Neutrophil (primary cell): ENCODE measurements at regions not wholly inside any gene's neighbourhood (a gene's known extent, or its start where the extent isn't known, plus 50 kb on each side); places are given as distances from the start of the nearest gene placed in this dataset.

Source experiments
- H3K27ac ChIP-seq: fragments of 200-600 bp; sonication (generic); 2 replicates; pipeline ENCODE4 v1.5.1; 2016; ENCODE audit warnings: mild to moderate bottlenecking, moderate library complexity
- H3K27me3 ChIP-seq: fragments of 200-600 bp; sonication (generic); 2 replicates; pipeline ENCODE4 v1.6.0; 2016; ENCODE audit warnings: mild to moderate bottlenecking
- H3K36me3 ChIP-seq: fragments of 200-600 bp; sonication (generic); 2 replicates; pipeline ENCODE4 v1.5.1; 2017
- H3K4me1 ChIP-seq, 2 experiments: fragments of 200-600 bp in 1 of 2; sonication (generic) in 1 of 2; 1 replicate in 1 of 2; 2 replicates in 1 of 2; pipeline versions ENCODE4 v1.5.1 to v1.6.1; 2013 to 2016; ENCODE audit warnings: low read depth in 1 of 2, low read length in 1 of 2, mild to moderate bottlenecking in 1 of 2, moderate library complexity in 1 of 2; ENCODE audit not compliant: control insufficient read depth in 1 of 2, insufficient read depth in 1 of 2
- H3K4me3 ChIP-seq, 2 experiments: fragments of 200-600 bp in 1 of 2; sonication (generic) in 1 of 2; 1 replicate in 1 of 2; 2 replicates in 1 of 2; pipeline ENCODE4 v1.5.1; 2013 to 2016; ENCODE audit warnings: low read depth in 1 of 2, low read length in 1 of 2, mild to moderate bottlenecking in 1 of 2, moderate library complexity in 1 of 2
- H3K9me3 ChIP-seq: fragments of 200-600 bp; sonication (generic); 2 replicates; pipeline ENCODE4 v1.5.1; 2016
- CTCF ChIP-seq: fragments of 200-600 bp; sonication (generic); IDR thresholded peaks from 2 replicates; pipeline ENCODE4 v1.5.1; 2016; ENCODE audit warnings: antibody characterized with exemption

DNA sequence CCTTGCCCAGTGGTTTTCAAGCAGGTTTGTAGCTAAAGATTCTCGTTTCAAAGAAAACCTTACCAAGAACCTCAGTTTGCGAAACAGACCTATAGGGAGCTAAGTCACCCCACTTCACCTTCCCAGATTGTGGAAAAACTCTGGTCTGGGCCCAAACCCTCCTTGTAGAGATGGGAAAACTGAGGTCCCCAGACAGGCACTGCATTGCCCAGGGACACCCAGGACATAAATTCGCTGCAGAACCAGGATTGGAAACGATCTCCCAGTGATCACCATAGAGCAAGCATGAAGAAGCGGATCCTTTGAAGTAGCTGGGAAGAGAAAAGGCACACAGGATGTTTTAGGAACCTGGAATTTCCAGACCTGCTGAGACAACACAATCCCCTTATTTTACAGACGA lies 85.6 kb upstream of the PIAS1 start:
- H3K27ac ChIP-seq, result no peak overlapping the region
- TF ChIP-seq CTCF, result no peak
- no peaks in the 10 kb centered on the region for H3K9me3 ChIP-seq
- H3K4me1 ChIP-seq, result peaks cover 6 to 8% of the 10 kb centered on the region in 2 experiments
- H3K4me3 ChIP-seq, result peak overlapping the region in 1 of 2 experiments; percentile 51
- no peaks in the 10 kb centered on the region for H3K27me3 ChIP-seq
- H3K36me3 ChIP-seq, result no peaks in the 10 kb centered on the region

- Histone ChIP-seq H3K36me3 (no peaks in the 10 kb centered on the region), H3K27ac (no peak overlapping the region), H3K27me3 (no peaks in the 10 kb centered on the region), H3K9me3 (no peaks in the 10 kb centered on the region), H3K4me1 (peaks cover 6 to 8% of the 10 kb centered on the region in 2 experiments), H3K4me3 (no peak overlapping the region)
- no peak for TF ChIP-seq CTCF
These were observed 85.1 kb upstream of the PIAS1 start for GRCh38 chr15:67968966-67969365.

- H3K4me1 ChIP-seq, result peaks cover 6 to 8% of the 10 kb centered on the region in 2 experiments
- no peak overlapping the region for H3K4me3 ChIP-seq
- H3K27ac ChIP-seq, result no peak overlapping the region
- H3K9me3 ChIP-seq, result no peaks in the 10 kb centered on the region
- no peaks in the 10 kb centered on the region for H3K36me3 ChIP-seq
- TF ChIP-seq CTCF, result no peak
- H3K27me3 ChIP-seq, result no peaks in the 10 kb centered on the region
These were observed 84.2 kb upstream of the PIAS1 start for GRCh38 chr15:67969892-67970291.

GRCh38 chr15:67972377-67972776 lies 81.7 kb upstream of the PIAS1 start:
- H3K27me3 ChIP-seq, result no peaks in the 10 kb centered on the region
- H3K27ac ChIP-seq, result no peak overlapping the region
- no peaks in the 10 kb centered on the region for H3K36me3 ChIP-seq
- H3K4me1 ChIP-seq, result peaks cover 6 to 8% of the 10 kb centered on the region in 2 experiments
- no peak for TF ChIP-seq CTCF
- H3K9me3 ChIP-seq, result no peaks in the 10 kb centered on the region
- no peak overlapping the region for H3K4me3 ChIP-seq

GRCh38 chr15:67973846-67974245 lies 80.3 kb upstream of the PIAS1 start:
- H3K4me1 ChIP-seq, result no peaks in the 10 kb centered on the region
- TF ChIP-seq CTCF, result no peak
- no peak overlapping the region for H3K27ac ChIP-seq
- no peaks in the 10 kb centered on the region for H3K36me3 ChIP-seq
- no peaks in the 10 kb centered on the region for H3K9me3 ChIP-seq
- H3K27me3 ChIP-seq, result no peaks in the 10 kb centered on the region
- H3K4me3 ChIP-seq, result no peak overlapping the region

GRCh38 chr15:67976506-67977073 lies 77.5 kb upstream of the PIAS1 start:
- no peak for TF ChIP-seq CTCF
- Histone ChIP-seq H3K4me3 (no peak overlapping the region), H3K27ac (no peak overlapping the region), H3K27me3 (no peaks in the 10 kb centered on the region), H3K4me1 (no peaks in the 10 kb centered on the region), H3K9me3 (no peaks in the 10 kb centered on the region), H3K36me3 (no peaks in the 10 kb centered on the region)
